ENCODE measurements at regions not wholly inside any gene's neighbourhood (a gene's known extent, or its start where the extent isn't known, plus 50 kb on each side); places are given as distances from the start of the nearest gene placed in this dataset.

- peaks cover 4% of the 10 kb centered on the region; the same call in 1 of the 2 replicates for H3K4me1 ChIP-seq (ENCODE audit: low read length)
- no peaks in the 10 kb centered on the region for H3K9me3 ChIP-seq (ENCODE audit: low read length)
- H3K27me3 ChIP-seq (ENCODE audit: low read length), result no peaks in the 10 kb centered on the region
- no peak for DNase-seq
- H3K4me2 ChIP-seq (ENCODE audit: low read depth, low read length, poor library complexity, severe bottlenecking), result no peak overlapping the region
- no peak overlapping the region for H3K4me3 ChIP-seq (ENCODE audit: low read length)
- H3K36me3 ChIP-seq (ENCODE audit: insufficient read depth, low read length), result no peaks in the 10 kb centered on the region
- no peaks in the 10 kb centered on the region for H4K20me1 ChIP-seq (ENCODE audit: insufficient read depth, low read depth, low read length)
- no peaks in the 10 kb centered on the region for H3K79me2 ChIP-seq (ENCODE audit: low read length)
- H3K27ac ChIP-seq (ENCODE audit: low read length), result no peak overlapping the region
- no peaks in the 10 kb centered on the region for H3K9me2 ChIP-seq (replicated peaks; ENCODE audit: insufficient read depth, low read length)
- no peak overlapping the region for H3K9ac ChIP-seq (ENCODE audit: low read length)
- H2AFZ ChIP-seq (ENCODE audit: low read length), result no peak overlapping the region
Measured at GRCh38 chr6:159440911-159441703, 251.9 kb downstream of the SOD2 start.

- no peak overlapping the region for H3K4me3 ChIP-seq (ENCODE audit: low read length)
- no peaks in the 10 kb centered on the region for H3K9me3 ChIP-seq (ENCODE audit: low read length)
- H3K79me2 ChIP-seq (ENCODE audit: low read length), result no peaks in the 10 kb centered on the region
- DNase-seq, result no peak
- no peak overlapping the region for H3K4me2 ChIP-seq (ENCODE audit: low read depth, low read length, poor library complexity, severe bottlenecking)
- H4K20me1 ChIP-seq (ENCODE audit: insufficient read depth, low read depth, low read length), result no peaks in the 10 kb centered on the region
- no peaks in the 10 kb centered on the region for H3K36me3 ChIP-seq (ENCODE audit: insufficient read depth, low read length)
- H3K4me1 ChIP-seq (ENCODE audit: low read length), result peaks cover 4% of the 10 kb centered on the region; the same call in 1 of the 2 replicates
- H3K27ac ChIP-seq (ENCODE audit: low read length), result no peak overlapping the region
- H3K9ac ChIP-seq (ENCODE audit: low read length), result no peak overlapping the region
- no peak overlapping the region for H2AFZ ChIP-seq (ENCODE audit: low read length)
- no peaks in the 10 kb centered on the region for H3K9me2 ChIP-seq (replicated peaks; ENCODE audit: insufficient read depth, low read length)
- no peaks in the 10 kb centered on the region for H3K27me3 ChIP-seq (ENCODE audit: low read length)
Measured at GRCh38 chr6:159440349-159440748, 252.7 kb downstream of the SOD2 start.

GRCh38 chr6:159439651-159440050, 253.4 kb downstream of the SOD2 start:
- Histone ChIP-seq H3K9me3 (ENCODE audit: low read length) (no peaks in the 10 kb centered on the region), H3K9me2 (replicated peaks; ENCODE audit: insufficient read depth, low read length) (no peaks in the 10 kb centered on the region), H3K79me2 (ENCODE audit: low read length) (no peaks in the 10 kb centered on the region), H4K20me1 (ENCODE audit: insufficient read depth, low read depth, low read length) (no peaks in the 10 kb centered on the region), H3K27me3 (ENCODE audit: low read length) (no peaks in the 10 kb centered on the region), H3K36me3 (ENCODE audit: insufficient read depth, low read length) (no peaks in the 10 kb centered on the region), H3K9ac (ENCODE audit: low read length) (no peak overlapping the region), H2AFZ (ENCODE audit: low read length) (no peak overlapping the region), H3K4me1 (ENCODE audit: low read length) (peaks cover 4% of the 10 kb centered on the region; the same call in 1 of the 2 replicates), H3K4me3 (ENCODE audit: low read length) (no peak overlapping the region), H3K27ac (ENCODE audit: low read length) (no peak overlapping the region), H3K4me2 (ENCODE audit: low read depth, low read length, poor library complexity, severe bottlenecking) (no peak overlapping the region)
- DNase-seq, result no peak

- no peaks in the 10 kb centered on the region for H3K27me3 ChIP-seq (ENCODE audit: low read length)
- H2AFZ ChIP-seq (ENCODE audit: low read length), result no peak overlapping the region
- no peak overlapping the region for H3K27ac ChIP-seq (ENCODE audit: low read length)
- no peaks in the 10 kb centered on the region for H3K79me2 ChIP-seq (ENCODE audit: low read length)
- H3K4me2 ChIP-seq (ENCODE audit: low read depth, low read length, poor library complexity, severe bottlenecking), result no peak overlapping the region
- H3K4me3 ChIP-seq (ENCODE audit: low read length), result no peak overlapping the region
- H3K4me1 ChIP-seq (ENCODE audit: low read length), result peaks cover 4% of the 10 kb centered on the region; the same call in 1 of the 2 replicates
- no peak overlapping the region for H3K9ac ChIP-seq (ENCODE audit: low read length)
- peaks cover 7% of the 10 kb centered on the region for H3K9me3 ChIP-seq (ENCODE audit: low read length)
- H3K9me2 ChIP-seq (replicated peaks; ENCODE audit: insufficient read depth, low read length), result no peaks in the 10 kb centered on the region
- peaks cover 3% of the 10 kb centered on the region; the same call in 1 of the 2 replicates for H3K36me3 ChIP-seq (ENCODE audit: insufficient read depth, low read length)
- DNase-seq, result no peak
- no peaks in the 10 kb centered on the region for H4K20me1 ChIP-seq (ENCODE audit: insufficient read depth, low read depth, low read length)
Measured at GRCh38 chr6:159438106-159438505, 254.9 kb downstream of the SOD2 start.

- Histone ChIP-seq H3K4me1 (ENCODE audit: low read length) (peaks cover 4% of the 10 kb centered on the region; the same call in 1 of the 2 replicates), H3K27ac (ENCODE audit: low read length) (no peak overlapping the region), H4K20me1 (ENCODE audit: insufficient read depth, low read depth, low read length) (no peaks in the 10 kb centered on the region), H3K9me2 (replicated peaks; ENCODE audit: insufficient read depth, low read length) (no peaks in the 10 kb centered on the region), H3K9me3 (ENCODE audit: low read length) (peaks cover 7% of the 10 kb centered on the region), H3K4me2 (ENCODE audit: low read depth, low read length, poor library complexity, severe bottlenecking) (no peak overlapping the region), H3K4me3 (ENCODE audit: low read length) (no peak overlapping the region), H3K27me3 (ENCODE audit: low read length) (no peaks in the 10 kb centered on the region), H3K79me2 (ENCODE audit: low read length) (no peaks in the 10 kb centered on the region), H3K9ac (ENCODE audit: low read length) (no peak overlapping the region), H3K36me3 (ENCODE audit: insufficient read depth, low read length) (peaks cover 3% of the 10 kb centered on the region; the same call in 1 of the 2 replicates), H2AFZ (ENCODE audit: low read length) (no peak overlapping the region)
- DNase-seq, result no peak
Measured at GRCh38 chr6:159436581-159436980, 256.5 kb downstream of the SOD2 start.

GRCh38 chr6:159435701-159436100, 257.3 kb downstream of the SOD2 start:
- Histone ChIP-seq H3K4me1 (ENCODE audit: low read length) (peaks cover 4% of the 10 kb centered on the region; the same call in 1 of the 2 replicates), H3K79me2 (ENCODE audit: low read length) (no peaks in the 10 kb centered on the region), H3K4me3 (ENCODE audit: low read length) (no peak overlapping the region), H3K27me3 (ENCODE audit: low read length) (no peaks in the 10 kb centered on the region), H4K20me1 (ENCODE audit: insufficient read depth, low read depth, low read length) (no peaks in the 10 kb centered on the region), H2AFZ (ENCODE audit: low read length) (no peak overlapping the region), H3K27ac (ENCODE audit: low read length) (no peak overlapping the region), H3K4me2 (ENCODE audit: low read depth, low read length, poor library complexity, severe bottlenecking) (no peak overlapping the region), H3K9me3 (ENCODE audit: low read length) (peaks cover 7% of the 10 kb centered on the region), H3K36me3 (ENCODE audit: insufficient read depth, low read length) (peaks cover 3% of the 10 kb centered on the region; the same call in 1 of the 2 replicates), H3K9me2 (replicated peaks; ENCODE audit: insufficient read depth, low read length) (no peaks in the 10 kb centered on the region), H3K9ac (ENCODE audit: low read length) (no peak overlapping the region)
- DNase-seq, result no peak

GRCh38 chr6:159434410-159434809, 258.6 kb downstream of the SOD2 start:
- Histone ChIP-seq H3K4me1 (ENCODE audit: low read length) (peaks cover 4% of the 10 kb centered on the region; the same call in 1 of the 2 replicates), H3K9me3 (ENCODE audit: low read length) (peaks cover 7% of the 10 kb centered on the region), H3K9ac (ENCODE audit: low read length) (no peak overlapping the region), H3K27me3 (ENCODE audit: low read length) (no peaks in the 10 kb centered on the region), H4K20me1 (ENCODE audit: insufficient read depth, low read depth, low read length) (no peaks in the 10 kb centered on the region), H3K9me2 (replicated peaks; ENCODE audit: insufficient read depth, low read length) (no peaks in the 10 kb centered on the region), H3K36me3 (ENCODE audit: insufficient read depth, low read length) (peaks cover 3% of the 10 kb centered on the region; the same call in 1 of the 2 replicates), H3K4me3 (ENCODE audit: low read length) (no peak overlapping the region), H3K27ac (ENCODE audit: low read length) (no peak overlapping the region), H3K79me2 (ENCODE audit: low read length) (no peaks in the 10 kb centered on the region), H3K4me2 (ENCODE audit: low read depth, low read length, poor library complexity, severe bottlenecking) (no peak overlapping the region), H2AFZ (ENCODE audit: low read length) (no peak overlapping the region)
- DNase-seq, result no peak

- H3K9me3 ChIP-seq (ENCODE audit: low read length), result peaks cover 7% of the 10 kb centered on the region
- H3K36me3 ChIP-seq (ENCODE audit: insufficient read depth, low read length), result peaks cover 3% of the 10 kb centered on the region; the same call in 1 of the 2 replicates
- no peak for DNase-seq
- H3K27ac ChIP-seq (ENCODE audit: low read length), result no peak overlapping the region
- H3K9me2 ChIP-seq (replicated peaks; ENCODE audit: insufficient read depth, low read length), result no peaks in the 10 kb centered on the region
- H3K4me3 ChIP-seq (ENCODE audit: low read length), result no peak overlapping the region
- no peak overlapping the region for H2AFZ ChIP-seq (ENCODE audit: low read length)
- peaks cover 4% of the 10 kb centered on the region; the same call in 1 of the 2 replicates for H3K4me1 ChIP-seq (ENCODE audit: low read length)
- H3K27me3 ChIP-seq (ENCODE audit: low read length), result no peaks in the 10 kb centered on the region
- H3K79me2 ChIP-seq (ENCODE audit: low read length), result no peaks in the 10 kb centered on the region
- H4K20me1 ChIP-seq (ENCODE audit: insufficient read depth, low read depth, low read length), result no peaks in the 10 kb centered on the region
- H3K4me2 ChIP-seq (ENCODE audit: low read depth, low read length, poor library complexity, severe bottlenecking), result no peak overlapping the region
- H3K9ac ChIP-seq (ENCODE audit: low read length), result no peak overlapping the region
Measured at GRCh38 chr6:159433550-159433949, 259.5 kb downstream of the SOD2 start.

Measured in Karpas-422 (cell line).